ENCODE measurements at regions not wholly inside any gene's neighbourhood (a gene's known extent, or its start where the extent isn't known, plus 50 kb on each side); places are given as distances from the start of the nearest gene placed in this dataset.

- peaks cover 6 to 19% (median 10%) of the 10 kb centered on the region in 7 donors for H3K9me3 Mint-ChIP-seq
- DNase-seq (no peak), ATAC-seq (ENCODE audit: low read depth in 2 of 2) (no peak)
- H3K27me3 Mint-ChIP-seq: peaks cover 3 to 27% (median 21%) of the 10 kb centered on the region in 3 donors
- no peak overlapping the region for H3K4me3 Mint-ChIP-seq
- H3K36me3 Mint-ChIP-seq: peaks cover 0 to 7% of the 10 kb centered on the region in 2 donors
- H3K4me1 Mint-ChIP-seq: peaks cover 0 to 4% (median 0%) of the 10 kb centered on the region in 3 donors
- H3K27ac Mint-ChIP-seq: no peak overlapping the region
Measured at GRCh38 chr11:70761908-70762337, 363.6 kb downstream of the CTTN start.

GRCh38 chr11:70762810-70763209 lies 364.5 kb downstream of the CTTN start:
- Mint-ChIP-seq H3K36me3 (peaks cover 0 to 7% of the 10 kb centered on the region in 2 donors), H3K4me1 (peaks cover 0 to 4% (median 0%) of the 10 kb centered on the region in 3 donors)
- ATAC-seq (ENCODE audit: low read depth in 2 of 2): no peak

GRCh38 chr11:70763606-70764005 lies 365.3 kb downstream of the CTTN start:
- Mint-ChIP-seq H3K36me3 (peaks cover 0 to 7% of the 10 kb centered on the region in 2 donors), H3K9me3 (peaks cover 6 to 19% (median 12%) of the 10 kb centered on the region in 7 donors), H3K27me3 (peaks cover 3 to 29% (median 13%) of the 10 kb centered on the region in 3 donors), H3K27ac (no peak overlapping the region), H3K4me3 (no peak overlapping the region), H3K4me1 (peaks cover 0 to 4% (median 0%) of the 10 kb centered on the region in 3 donors)
- DNase-seq (no peak), ATAC-seq (ENCODE audit: low read depth in 2 of 2) (no peak)

More at GRCh38 chr11:70762810-70763209, 364.5 kb downstream of the CTTN start:
- H3K4me3 Mint-ChIP-seq: no peak overlapping the region
- no peak for DNase-seq
- H3K27ac Mint-ChIP-seq: no peak overlapping the region
- H3K9me3 Mint-ChIP-seq: peaks cover 6 to 19% (median 12%) of the 10 kb centered on the region in 7 donors
- H3K27me3 Mint-ChIP-seq: peaks cover 3 to 29% (median 20%) of the 10 kb centered on the region in 3 donors

GRCh38 chr11:70764356-70764905 lies 366.1 kb downstream of the CTTN start:
- Mint-ChIP-seq H3K36me3 (peaks cover 0 to 7% of the 10 kb centered on the region in 2 donors), H3K27ac (peak overlapping the region in 1 of 6 donors; percentile 4), H3K4me1 (peaks cover 0 to 4% (median 0%) of the 10 kb centered on the region in 3 donors), H3K4me3 (no peak overlapping the region), H3K27me3 (peaks cover 3 to 29% (median 11%) of the 10 kb centered on the region in 3 donors), H3K9me3 (peaks cover 6 to 19% (median 10%) of the 10 kb centered on the region in 7 donors)
- DNase-seq: no peak
- ATAC-seq (ENCODE audit: low read depth in 2 of 2): no peak

- Mint-ChIP-seq H3K27ac (no peak overlapping the region), H3K9me3 (peaks cover 0 to 10% (median 6%) of the 10 kb centered on the region in 7 donors), H3K27me3 (peaks cover 3 to 23% (median 4%) of the 10 kb centered on the region in 3 donors), H3K4me3 (peak overlapping the region in 1 of 8 donors; percentile 1), H3K4me1 (peaks cover 0 to 4% (median 0%) of the 10 kb centered on the region in 3 donors), H3K36me3 (no peaks in the 10 kb centered on the region)
- no peak for DNase-seq
- no peak for ATAC-seq (ENCODE audit: low read depth in 2 of 2)
Measured at GRCh38 chr11:70766901-70767300, 368.6 kb downstream of the CTTN start.

- H3K27me3 Mint-ChIP-seq: peaks cover 0 to 23% (median 4%) of the 10 kb centered on the region in 3 donors
- no peak overlapping the region for H3K4me3 Mint-ChIP-seq
- no peaks in the 10 kb centered on the region for H3K36me3 Mint-ChIP-seq
- no peak for DNase-seq
- peaks cover 0 to 4% (median 0%) of the 10 kb centered on the region in 3 donors for H3K4me1 Mint-ChIP-seq
- ATAC-seq (ENCODE audit: low read depth in 2 of 2): no peak
- H3K9me3 Mint-ChIP-seq: peaks cover 0 to 17% (median 6%) of the 10 kb centered on the region in 7 donors
- no peak overlapping the region for H3K27ac Mint-ChIP-seq
Measured at GRCh38 chr11:70768346-70769095, 370.2 kb downstream of the CTTN start.

- DNase-seq (no peak), ATAC-seq (ENCODE audit: low read depth in 2 of 2) (no peak)
- Mint-ChIP-seq H3K9me3 (peaks cover 0 to 18% (median 9%) of the 10 kb centered on the region in 7 donors), H3K27me3 (peaks cover 0 to 20% (median 4%) of the 10 kb centered on the region in 3 donors), H3K4me1 (peaks cover 0 to 2% (median 0%) of the 10 kb centered on the region in 3 donors), H3K36me3 (no peaks in the 10 kb centered on the region), H3K4me3 (no peak overlapping the region), H3K27ac (no peak overlapping the region)
Measured at GRCh38 chr11:70769106-70769505, 370.8 kb downstream of the CTTN start.

- H3K27me3 Mint-ChIP-seq: peaks cover 0 to 16% (median 4%) of the 10 kb centered on the region in 3 donors
- H3K27ac Mint-ChIP-seq: no peak overlapping the region
- H3K36me3 Mint-ChIP-seq: no peaks in the 10 kb centered on the region
- no peak overlapping the region for H3K4me3 Mint-ChIP-seq
- H3K4me1 Mint-ChIP-seq: no peaks in the 10 kb centered on the region
- ATAC-seq (ENCODE audit: low read depth in 2 of 2): no peak
- no peak for DNase-seq
- peaks cover 0 to 18% (median 7%) of the 10 kb centered on the region in 7 donors for H3K9me3 Mint-ChIP-seq
Measured at GRCh38 chr11:70769521-70769920, 371.2 kb downstream of the CTTN start.

GRCh38 chr11:70771099-70771885 lies 373.0 kb downstream of the CTTN start:
- H3K27ac Mint-ChIP-seq: no peak overlapping the region
- H3K27me3 Mint-ChIP-seq: peaks cover 0 to 9% (median 0%) of the 10 kb centered on the region in 3 donors
- peaks cover 0 to 11% (median 4%) of the 10 kb centered on the region in 7 donors for H3K9me3 Mint-ChIP-seq
- H3K36me3 Mint-ChIP-seq: no peaks in the 10 kb centered on the region
- H3K4me3 Mint-ChIP-seq: no peak overlapping the region
- DNase-seq (no peak), ATAC-seq (ENCODE audit: low read depth in 2 of 2) (no peak)
- no peaks in the 10 kb centered on the region for H3K4me1 Mint-ChIP-seq

- Mint-ChIP-seq H3K36me3 (no peaks in the 10 kb centered on the region), H3K4me3 (no peak overlapping the region), H3K4me1 (no peaks in the 10 kb centered on the region), H3K27ac (peak overlapping the region in 1 of 6 donors; percentile 10), H3K9me3 (peaks cover 0 to 12% (median 8%) of the 10 kb centered on the region in 7 donors), H3K27me3 (peaks cover 0 to 6% (median 5%) of the 10 kb centered on the region in 3 donors)
- ATAC-seq (ENCODE audit: low read depth in 2 of 2) (no peak), DNase-seq (no peak)
Measured at GRCh38 chr11:70772950-70773349, 374.6 kb downstream of the CTTN start.

GRCh38 chr11:70775386-70776075 lies 377.2 kb downstream of the CTTN start:
- ATAC-seq (ENCODE audit: low read depth in 2 of 2) (no peak), DNase-seq (no peak)
- Mint-ChIP-seq H3K9me3 (peaks cover 0 to 12% (median 8%) of the 10 kb centered on the region in 7 donors), H3K4me3 (no peak overlapping the region), H3K36me3 (no peaks in the 10 kb centered on the region), H3K27me3 (peaks cover 0 to 6% (median 5%) of the 10 kb centered on the region in 3 donors), H3K27ac (no peak overlapping the region), H3K4me1 (no peaks in the 10 kb centered on the region)

GRCh38 chr11:70776914-70777532 lies 378.7 kb downstream of the CTTN start:
- Mint-ChIP-seq H3K27me3 (peaks cover 0 to 6% (median 5%) of the 10 kb centered on the region in 3 donors), H3K36me3 (no peaks in the 10 kb centered on the region), H3K27ac (no peak overlapping the region), H3K4me3 (no peak overlapping the region), H3K4me1 (no peaks in the 10 kb centered on the region), H3K9me3 (peaks cover 0 to 12% (median 8%) of the 10 kb centered on the region in 7 donors)
- no peak for ATAC-seq (ENCODE audit: low read depth in 2 of 2)
- no peak for DNase-seq
